MM.1S (cell line): ENCODE measurements at regions not wholly inside any gene's neighbourhood (a gene's known extent, or its start where the extent isn't known, plus 50 kb on each side); places are given as distances from the start of the nearest gene placed in this dataset.

Experiments used
- DNase-seq: peaks from one replicate; pipeline ENCODE4 v3.0.0-alpha.2; 2015
- H2AFZ ChIP-seq: fragments of 300-600 bp; sonication (generic); 2 replicates; pipeline ENCODE4 v1.6.0; 2016; ENCODE audit warnings: antibody characterized with exemption, low read length
- H3F3A ChIP-seq: fragments of 300-600 bp; sonication (generic); 2 replicates; pipeline ENCODE4 v1.6.1; 2016; ENCODE audit warnings: mild to moderate bottlenecking, antibody characterized with exemption, low read length, moderate library complexity, mixed read lengths; ENCODE audit not compliant: insufficient read depth
- H3K27ac ChIP-seq: fragments of 300-600 bp; sonication (generic); 2 replicates; pipeline ENCODE4 v1.5.1; 2016; ENCODE audit warnings: mild to moderate bottlenecking, low read length
- H3K27me3 ChIP-seq: fragments of 300-600 bp; sonication (generic); replicated peaks from 2 replicates; pipeline ENCODE4 v1.6.0; 2016; ENCODE audit warnings: low read length; ENCODE audit not compliant: insufficient read depth
- H3K36me3 ChIP-seq: fragments of 300-600 bp; sonication (generic); replicated peaks from 2 replicates; pipeline ENCODE4 v1.6.1; 2016; ENCODE audit warnings: mild to moderate bottlenecking, low read length, mixed read lengths; ENCODE audit not compliant: insufficient read depth
- H3K4me1 ChIP-seq: fragments of 300-600 bp; sonication (generic); 2 replicates; pipeline ENCODE4 v1.6.1; 2016; ENCODE audit warnings: low read length, mixed read lengths
- H3K4me2 ChIP-seq: fragments of 300-600 bp; sonication (generic); 2 replicates; pipeline ENCODE4 v1.6.0; 2016; ENCODE audit warnings: low read depth, low read length
- H3K4me3 ChIP-seq: fragments of 300-600 bp; sonication (generic); 2 replicates; pipeline ENCODE4 v1.5.1; 2016; ENCODE audit warnings: low read length, mixed read lengths
- H3K79me2 ChIP-seq: fragments of 300-600 bp; sonication (generic); 2 replicates; pipeline ENCODE4 v1.6.1; 2016; ENCODE audit warnings: mixed run types, low read length, mixed read lengths
- H3K9ac ChIP-seq: fragments of 300-600 bp; sonication (generic); 2 replicates; pipeline ENCODE4 v1.6.1; 2016; ENCODE audit warnings: low read length, mixed read lengths
- H3K9me2 ChIP-seq: fragments of 300-600 bp; sonication (generic); replicated peaks from 2 replicates; pipeline ENCODE4 v1.6.1; 2016; ENCODE audit warnings: mild to moderate bottlenecking, low read length, mixed read lengths; ENCODE audit not compliant: insufficient read depth
- H3K9me3 ChIP-seq: fragments of 300-600 bp; sonication (generic); replicated peaks from 2 replicates; pipeline ENCODE4 v1.6.1; 2016; ENCODE audit warnings: mild to moderate bottlenecking, low read length, mixed read lengths; ENCODE audit not compliant: insufficient read depth
- H4K20me1 ChIP-seq: fragments of 300-600 bp; sonication (generic); 2 replicates; pipeline ENCODE4 v1.6.1; 2016; ENCODE audit warnings: mild to moderate bottlenecking, low read length, moderate library complexity, mixed read lengths; ENCODE audit not compliant: insufficient read depth
- CTCF ChIP-seq: fragments of 300-600 bp; sonication (generic); IDR thresholded peaks from 2 replicates; pipeline ENCODE4 v1.5.1; 2016; ENCODE audit warnings: antibody characterized with exemption, low read length, mixed read lengths
- EZH2 ChIP-seq: fragments of 300-600 bp; sonication (generic); optimal IDR thresholded peaks from 2 replicates; pipeline ENCODE3; 2017; ENCODE audit warnings: low read depth, mild to moderate bottlenecking, antibody characterized with exemption, low read length, mixed read lengths
- EZH2phosphoT487 ChIP-seq: fragments of 300-600 bp; sonication (generic); IDR thresholded peaks from 2 replicates; pipeline ENCODE4 v1.6.1; 2018; ENCODE audit warnings: antibody characterized with exemption, low read length

DNA sequence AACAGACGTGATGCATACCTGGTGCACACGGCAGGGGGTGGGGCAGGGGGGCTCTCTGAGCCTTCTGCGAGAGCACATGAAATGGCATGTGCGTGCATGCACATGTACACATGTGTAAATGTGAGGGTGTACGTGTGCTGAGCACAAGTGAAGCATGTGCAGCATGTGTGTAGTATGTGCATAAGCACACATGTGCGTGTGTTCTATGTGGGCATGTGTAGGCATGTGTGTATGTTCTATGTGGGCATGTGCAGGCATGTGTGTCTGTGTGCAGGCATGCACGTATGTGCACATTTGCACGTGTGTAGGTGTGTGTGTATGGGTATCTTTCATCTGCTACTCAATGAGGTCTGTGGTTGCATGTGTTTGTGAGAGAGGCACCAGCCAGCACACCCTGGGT is 371.2 kb downstream of the CTTN start:
- H3K9me3 ChIP-seq = no peaks in the 10 kb centered on the region
- H3K9me2 ChIP-seq = no peaks in the 10 kb centered on the region
- no peak overlapping the region for H3K4me2 ChIP-seq
- no peak overlapping the region for H3K4me3 ChIP-seq
- no peak overlapping the region for H3K9ac ChIP-seq
- H3F3A ChIP-seq = no peaks in the 10 kb centered on the region
- DNase-seq = no peak
- no peaks in the 10 kb centered on the region for H3K36me3 ChIP-seq
- no peak for TF ChIP-seq CTCF
- no peak for TF ChIP-seq EZH2
- no peak for TF ChIP-seq EZH2phosphoT487
- no peak overlapping the region for H3K27ac ChIP-seq
- H3K4me1 ChIP-seq = no peaks in the 10 kb centered on the region
- no peak overlapping the region for H2AFZ ChIP-seq
- peaks cover 74% of the 10 kb centered on the region for H3K27me3 ChIP-seq
- H4K20me1 ChIP-seq = no peaks in the 10 kb centered on the region
- no peaks in the 10 kb centered on the region for H3K79me2 ChIP-seq

- Histone ChIP-seq H3K9me3 (no peaks in the 10 kb centered on the region), H3K27me3 (peaks cover 75% of the 10 kb centered on the region), H3K4me3 (no peak overlapping the region)
Observed at GRCh38 chr11:70771099-70771885, 373.0 kb downstream of the CTTN start.

DNA sequence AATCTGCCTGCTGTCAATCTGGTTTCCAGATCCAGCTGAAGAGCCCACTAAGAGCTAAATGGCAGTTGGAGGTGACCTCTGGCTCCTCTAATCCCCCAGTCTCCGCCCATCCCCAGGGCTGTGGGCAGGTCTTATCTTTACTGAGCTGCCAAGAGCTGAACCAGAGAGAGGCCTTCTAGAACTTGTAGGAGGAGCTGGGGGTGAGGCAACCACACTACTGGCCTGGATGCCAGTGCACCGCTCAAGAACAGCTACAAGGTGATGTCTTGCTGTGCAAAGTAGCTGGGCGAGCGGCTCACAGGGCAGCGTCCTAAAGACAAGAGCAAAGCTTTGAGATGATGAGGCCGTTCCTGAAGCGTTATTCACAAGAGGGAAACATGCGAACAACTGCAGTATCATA is 374.6 kb downstream of the CTTN start:
- Histone ChIP-seq H3K4me1 (no peaks in the 10 kb centered on the region), H3K27me3 (peaks cover 59% of the 10 kb centered on the region), H3K9me3 (no peaks in the 10 kb centered on the region), H3K9me2 (no peaks in the 10 kb centered on the region), H3K9ac (no peak overlapping the region), H3K4me3 (no peak overlapping the region), H3K79me2 (no peaks in the 10 kb centered on the region), H4K20me1 (no peaks in the 10 kb centered on the region), H3F3A (no peaks in the 10 kb centered on the region), H3K27ac (no peak overlapping the region), H3K36me3 (no peaks in the 10 kb centered on the region), H2AFZ (no peak overlapping the region), H3K4me2 (no peak overlapping the region)
- TF ChIP-seq EZH2phosphoT487 (no peak), EZH2 (no peak), CTCF (no peak)
- DNase-seq = no peak

More at GRCh38 chr11:70771099-70771885, 373.0 kb downstream of the CTTN start:
- H4K20me1 ChIP-seq = no peaks in the 10 kb centered on the region
- H3K27ac ChIP-seq = no peak overlapping the region
- H3K79me2 ChIP-seq = no peaks in the 10 kb centered on the region
- H3K36me3 ChIP-seq = no peaks in the 10 kb centered on the region
- H3K9ac ChIP-seq = no peak overlapping the region
- H3K4me2 ChIP-seq = no peak overlapping the region
- no peaks in the 10 kb centered on the region for H3F3A ChIP-seq
- no peak for DNase-seq
- no peak for TF ChIP-seq CTCF
- no peak for TF ChIP-seq EZH2
- TF ChIP-seq EZH2phosphoT487 = no peak
- H3K4me1 ChIP-seq = no peaks in the 10 kb centered on the region
- no peaks in the 10 kb centered on the region for H3K9me2 ChIP-seq
- no peak overlapping the region for H2AFZ ChIP-seq
